GM13976 (cell line): ENCODE measurements at regions not wholly inside any gene's neighbourhood (a gene's known extent, or its start where the extent isn't known, plus 50 kb on each side); places are given as distances from the start of the nearest gene placed in this dataset.

Experiments
- DNase-seq: peaks from one replicate; pipeline ENCODE4 v3.0.0; 2012; ENCODE audit warnings: low spot score
- in situ Hi-C: fragments of 300-500 bp; cut with MboI; formaldehyde crosslinking; loops from one replicate; pipeline ENCODE4 v1.12.0; 2022; ENCODE audit warnings: low sequenced_read_pairs, mixed read lengths, inconsistent platforms; ENCODE audit not compliant: unreplicated experiment
- TF ChIP-seq, protein P1 (sequence below): IDR thresholded peaks from 2 replicates; pipeline ENCODE4 v1.5.1; 2012; ENCODE audit warnings: borderline replicate concordance, mild to moderate bottlenecking; ENCODE audit not compliant: insufficient read depth; ENCODE audit errors: extremely low read depth, missing control alignments, control extremely low read depth

DNA sequence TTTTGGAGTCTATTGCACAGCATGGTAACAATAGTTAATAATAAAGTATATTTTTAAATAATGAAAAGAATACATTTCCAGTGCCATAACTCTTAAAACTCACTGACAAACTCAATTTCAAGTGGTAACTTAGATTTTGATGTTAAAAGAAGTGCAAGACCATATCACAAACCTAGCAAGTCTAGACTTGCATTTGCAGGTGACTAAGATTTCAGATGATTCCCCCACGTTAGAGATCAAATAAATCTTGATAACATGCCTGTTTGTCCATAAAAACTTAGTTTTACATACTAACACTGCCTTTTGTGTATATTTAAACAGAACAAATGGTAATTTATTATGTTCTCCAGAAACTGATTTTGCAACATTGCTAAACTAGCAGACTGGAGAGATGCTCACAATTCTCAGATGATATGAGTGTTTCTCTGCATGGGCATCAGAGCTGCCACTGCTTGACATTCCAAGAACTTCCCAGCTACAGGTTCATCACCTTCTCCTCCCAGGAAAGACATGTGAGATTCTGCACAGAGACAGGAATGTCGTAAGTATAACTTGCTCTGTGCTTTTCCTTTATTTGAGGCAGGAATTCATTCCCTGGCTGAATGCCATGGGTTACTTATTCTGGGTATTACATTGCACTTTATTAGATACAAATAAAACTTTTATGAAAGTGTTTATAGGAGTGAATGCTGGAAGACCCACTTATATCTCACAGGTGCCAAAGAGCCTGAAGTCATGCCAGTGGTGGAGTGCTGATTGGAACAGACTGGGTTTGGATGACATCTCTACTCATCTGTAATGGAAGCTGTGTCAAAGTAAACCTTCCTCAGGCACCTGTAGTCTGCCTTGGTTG is 160.2 kb upstream of the FOXA2 start:
- no peak for DNase-seq

DNA sequence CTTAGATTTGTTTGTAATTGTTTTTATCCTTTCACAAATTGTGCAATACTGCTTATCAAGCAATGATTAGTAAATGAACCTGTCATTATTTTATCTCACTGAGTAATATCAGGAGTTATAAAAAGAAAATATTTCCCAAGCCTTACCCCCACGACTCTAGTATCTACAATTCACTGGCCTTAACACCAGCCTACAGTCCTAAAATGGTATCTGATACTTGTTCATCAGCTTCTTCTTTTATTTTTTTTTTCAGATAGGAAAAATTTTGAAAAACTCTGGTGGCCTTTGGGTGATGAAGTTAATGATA is 160.8 kb upstream of the FOXA2 start:
- TF ChIP-seq, protein P1, sequence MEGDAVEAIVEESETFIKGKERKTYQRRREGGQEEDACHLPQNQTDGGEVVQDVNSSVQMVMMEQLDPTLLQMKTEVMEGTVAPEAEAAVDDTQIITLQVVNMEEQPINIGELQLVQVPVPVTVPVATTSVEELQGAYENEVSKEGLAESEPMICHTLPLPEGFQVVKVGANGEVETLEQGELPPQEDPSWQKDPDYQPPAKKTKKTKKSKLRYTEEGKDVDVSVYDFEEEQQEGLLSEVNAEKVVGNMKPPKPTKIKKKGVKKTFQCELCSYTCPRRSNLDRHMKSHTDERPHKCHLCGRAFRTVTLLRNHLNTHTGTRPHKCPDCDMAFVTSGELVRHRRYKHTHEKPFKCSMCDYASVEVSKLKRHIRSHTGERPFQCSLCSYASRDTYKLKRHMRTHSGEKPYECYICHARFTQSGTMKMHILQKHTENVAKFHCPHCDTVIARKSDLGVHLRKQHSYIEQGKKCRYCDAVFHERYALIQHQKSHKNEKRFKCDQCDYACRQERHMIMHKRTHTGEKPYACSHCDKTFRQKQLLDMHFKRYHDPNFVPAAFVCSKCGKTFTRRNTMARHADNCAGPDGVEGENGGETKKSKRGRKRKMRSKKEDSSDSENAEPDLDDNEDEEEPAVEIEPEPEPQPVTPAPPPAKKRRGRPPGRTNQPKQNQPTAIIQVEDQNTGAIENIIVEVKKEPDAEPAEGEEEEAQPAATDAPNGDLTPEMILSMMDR: no peak
- no peak for DNase-seq
- in situ Hi-C loops: no loop called here

More for the DNA sequence above, 160.2 kb upstream of the FOXA2 start:
- TF ChIP-seq, protein P1: no peak
- in situ Hi-C loops: no loop called here

DNA sequence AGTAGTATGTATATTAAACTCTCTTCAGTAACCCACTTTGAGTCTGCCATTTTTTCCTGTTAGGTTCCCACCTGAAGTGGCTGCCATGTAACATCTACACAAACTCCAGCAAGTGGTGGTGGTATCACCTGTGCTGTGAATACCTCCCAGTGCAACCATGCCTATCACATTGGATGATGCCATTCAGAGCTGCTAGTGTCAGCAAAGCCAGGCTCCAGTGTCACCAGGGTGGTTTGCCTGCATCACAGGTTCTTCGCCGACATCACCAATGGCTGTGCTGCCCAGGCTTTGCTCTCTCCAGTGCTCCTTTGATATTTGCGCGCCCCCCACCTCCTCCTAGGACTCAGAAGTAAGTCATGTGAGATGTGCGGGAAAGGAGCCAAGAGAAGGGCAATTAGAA is 162.6 kb upstream of the FOXA2 start:
- TF ChIP-seq, protein P1: no peak
- DNase-seq: no peak
- in situ Hi-C loops: no loop called here

DNA sequence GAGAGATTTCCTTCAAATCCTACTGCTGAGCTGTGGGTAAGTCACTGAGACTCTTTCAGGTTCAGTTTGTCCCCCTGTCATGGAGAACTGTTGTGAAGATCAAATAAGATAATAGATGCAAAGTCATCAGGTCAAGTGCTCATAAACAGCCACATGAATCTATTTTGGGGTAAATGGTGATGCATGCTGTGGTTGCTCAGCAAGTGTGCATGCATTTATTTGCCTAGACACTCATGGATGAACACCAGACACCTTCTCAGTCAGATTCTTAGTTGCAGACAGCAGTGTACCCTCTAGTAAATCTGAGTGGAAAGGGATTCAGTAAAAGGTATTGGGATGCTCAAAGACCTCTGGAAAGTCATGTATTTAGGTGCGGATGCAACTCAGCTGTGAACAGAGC is 168.0 kb upstream of the FOXA2 start:
- DNase-seq: no peak
- in situ Hi-C loops: no loop called here
- TF ChIP-seq, protein P1: no peak

DNA sequence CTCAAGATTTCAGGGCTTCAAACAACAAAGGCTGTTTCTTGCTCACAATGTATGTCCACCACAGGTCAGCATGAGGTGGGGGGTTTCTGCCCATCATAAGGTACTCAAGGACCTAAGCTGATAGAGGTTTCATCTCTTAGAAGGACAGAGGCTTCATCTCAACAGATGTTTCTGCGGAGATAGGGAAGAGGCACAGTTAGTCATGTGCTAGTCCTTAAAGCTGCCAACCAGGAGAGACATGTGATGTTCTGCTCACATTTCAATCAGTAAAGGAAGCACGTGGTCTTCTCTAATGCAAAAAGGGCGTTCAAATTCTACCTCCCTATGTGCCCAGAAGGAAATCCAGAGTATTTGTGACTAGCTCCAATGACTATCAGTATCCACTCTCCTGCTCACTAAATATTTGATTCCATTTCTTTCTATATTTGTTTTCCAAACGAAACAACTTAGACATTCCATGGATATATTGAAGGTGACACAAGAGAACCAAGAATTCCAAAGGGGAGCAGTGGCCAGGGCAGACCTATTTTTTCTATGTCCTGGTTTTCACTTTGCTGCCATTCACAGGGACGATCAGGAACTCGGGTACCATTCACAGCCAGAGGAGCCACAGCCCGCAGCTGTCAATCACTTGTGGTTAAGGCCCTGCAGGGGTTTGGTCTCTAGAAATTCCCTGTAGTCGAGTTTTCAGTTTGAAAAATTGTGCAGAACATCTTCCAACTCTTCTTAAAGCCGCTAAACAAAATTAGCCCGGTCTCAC is 173.2 kb upstream of the FOXA2 start:
- no peak for DNase-seq
- TF ChIP-seq, protein P1: no peak
- in situ Hi-C loops: no loop called here

DNA sequence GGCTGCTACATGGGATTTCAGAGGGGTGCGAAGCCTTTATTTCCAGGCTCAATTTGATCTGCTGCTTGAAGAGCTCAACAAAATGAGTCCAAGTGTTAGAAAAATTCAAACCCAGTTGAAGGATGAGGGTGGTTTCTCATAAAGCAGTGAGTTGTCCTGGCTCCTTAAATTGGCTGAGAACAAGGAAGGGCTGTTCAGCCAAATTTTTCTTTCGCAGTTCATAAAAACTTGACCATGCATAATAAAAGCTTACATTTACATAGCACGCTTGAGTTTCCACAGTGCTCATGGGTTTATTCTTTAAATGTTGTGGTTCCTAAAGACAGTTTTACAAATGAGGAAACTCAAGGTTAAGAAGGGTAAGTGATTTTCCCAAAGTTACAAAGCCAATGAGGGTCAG is 174.4 kb upstream of the FOXA2 start:
- in situ Hi-C loops: no loop called here
- no peak for DNase-seq
- TF ChIP-seq, protein P1: no peak
